Neuronal stem cell (in vitro differentiated cells): ENCODE measurements at regions not wholly inside any gene's neighbourhood (a gene's known extent, or its start where the extent isn't known, plus 50 kb on each side); places are given as distances from the start of the nearest gene placed in this dataset.

Source experiments
- DNase-seq: peaks from one replicate; pipeline ENCODE4 v3.0.0-alpha.2; 2013; ENCODE audit warnings: low spot score
- H2AFZ ChIP-seq: one replicate; pipeline ENCODE4 v1.6.1; 2013; ENCODE audit warnings: mild to moderate bottlenecking, low read length, inconsistent platforms
- H2AK5ac ChIP-seq: 2 replicates; pipeline ENCODE4 v1.6.1; 2013; ENCODE audit warnings: low read depth, mild to moderate bottlenecking, inconsistent platforms, low read length, moderate library complexity, mixed read lengths
- H2BK120ac ChIP-seq: 2 replicates; pipeline ENCODE4 v1.6.1; 2013; ENCODE audit warnings: low read depth, mild to moderate bottlenecking, inconsistent platforms, low read length, moderate library complexity, mixed read lengths
- H2BK12ac ChIP-seq: one replicate; pipeline ENCODE4 v1.6.1; 2013; ENCODE audit warnings: low read length, inconsistent platforms
- H2BK15ac ChIP-seq: 2 replicates; pipeline ENCODE4 v1.6.1; 2013; ENCODE audit warnings: mild to moderate bottlenecking, low read length, inconsistent platforms, mixed read lengths
- H2BK5ac ChIP-seq: one replicate; pipeline ENCODE4 v1.6.1; 2013; ENCODE audit warnings: inconsistent platforms, mild to moderate bottlenecking, low read length, moderate library complexity
- H3K14ac ChIP-seq: one replicate; pipeline ENCODE4 v1.6.1; 2013; ENCODE audit warnings: low read length, inconsistent platforms
- H3K18ac ChIP-seq: 2 replicates; pipeline ENCODE4 v1.6.1; 2013; ENCODE audit warnings: low read length, inconsistent platforms
- H3K23ac ChIP-seq: 2 replicates; pipeline ENCODE4 v1.6.1; 2013; ENCODE audit warnings: low read depth, mild to moderate bottlenecking, mixed read lengths, low read length, inconsistent platforms; ENCODE audit not compliant: poor library complexity
- H3K27ac ChIP-seq: replicated peaks from 3 replicates; pipeline ENCODE4 v1.5.1; 2013; ENCODE audit warnings: low read length, inconsistent platforms
- H3K27me3 ChIP-seq, 3 experiments: 2 replicates each; pipeline ENCODE4 v1.6.1; 2013; ENCODE audit warnings: low read length in 3 of 3, mild to moderate bottlenecking in 2 of 3, inconsistent platforms in 1 of 3, low read depth in 1 of 3, mixed read lengths in 1 of 3, moderate library complexity in 1 of 3; ENCODE audit not compliant: control insufficient read depth in 3 of 3, insufficient read depth in 3 of 3
- H3K36me3 ChIP-seq, 2 donors: replicated peaks in 1 of 2; 2 replicates each; pipeline ENCODE4 v1.6.1; 2013; ENCODE audit warnings: low read length in 2 of 2; ENCODE audit not compliant: control insufficient read depth in 2 of 2, insufficient read depth in 2 of 2
- H3K4ac ChIP-seq: 2 replicates; pipeline ENCODE4 v1.6.1; 2013; ENCODE audit warnings: inconsistent platforms, mild to moderate bottlenecking, low read length, moderate library complexity
- H3K4me1 ChIP-seq, 2 donors: 1 replicate in 1 of 2; 2 replicates in 1 of 2; pipeline ENCODE4 v1.6.1; 2013; ENCODE audit warnings: low read length in 2 of 2, low read depth in 1 of 2; ENCODE audit not compliant: control insufficient read depth in 2 of 2, insufficient read depth in 1 of 2
- H3K4me2 ChIP-seq: one replicate; pipeline ENCODE4 v1.6.1; 2013; ENCODE audit warnings: mild to moderate bottlenecking, low read length, inconsistent platforms; ENCODE audit not compliant: insufficient read depth, poor library complexity, severe bottlenecking
- H3K4me3 ChIP-seq, 2 donors: 2 replicates each; pipeline ENCODE4 v1.5.1; 2013; ENCODE audit warnings: low read length in 2 of 2, mild to moderate bottlenecking in 2 of 2, inconsistent platforms in 1 of 2, moderate library complexity in 1 of 2
- H3K79me1 ChIP-seq: one replicate; pipeline ENCODE4 v1.6.1; 2013; ENCODE audit warnings: low read depth, mild to moderate bottlenecking, inconsistent platforms, low read length, moderate library complexity
- H3K9ac ChIP-seq: one replicate; pipeline ENCODE4 v1.6.1; 2013; ENCODE audit warnings: mild to moderate bottlenecking, low read depth, low read length, inconsistent platforms; ENCODE audit not compliant: poor library complexity
- H3K9me3 ChIP-seq, 2 donors: replicated peaks in 1 of 2; 2 replicates each; pipeline versions ENCODE3 to v1.6.1; 2013; ENCODE audit warnings: low read length in 2 of 2, mild to moderate bottlenecking in 2 of 2, inconsistent platforms in 1 of 2, low read depth in 1 of 2, mixed read lengths in 1 of 2, moderate library complexity in 1 of 2; ENCODE audit not compliant: control insufficient read depth in 2 of 2, insufficient read depth in 1 of 2
- H4K8ac ChIP-seq: one replicate; pipeline ENCODE4 v1.6.1; 2013; ENCODE audit warnings: low read depth, mild to moderate bottlenecking, inconsistent platforms, low read length, moderate library complexity
- H4K91ac ChIP-seq: one replicate; pipeline ENCODE4 v1.6.1; 2013; ENCODE audit warnings: low read length, low read depth, mild to moderate bottlenecking, inconsistent platforms; ENCODE audit not compliant: poor library complexity
- WGBS, 2 donors: extraction: QIAGEN DNeasy Blood & Tissue Kit; methylation state at CpG; one replicate each; pipeline ENCODE4 v1.1.7; 2013; ENCODE audit warnings: missing lambda C conversion rate in 2 of 2, mixed read lengths in 1 of 2; ENCODE audit not compliant: insufficient read length in 2 of 2, insufficient replicate concordance in 1 of 2; ENCODE audit errors: extremely low coverage in 2 of 2; 5-methylcytosine and 5-hydroxymethylcytosine counted together

DNA sequence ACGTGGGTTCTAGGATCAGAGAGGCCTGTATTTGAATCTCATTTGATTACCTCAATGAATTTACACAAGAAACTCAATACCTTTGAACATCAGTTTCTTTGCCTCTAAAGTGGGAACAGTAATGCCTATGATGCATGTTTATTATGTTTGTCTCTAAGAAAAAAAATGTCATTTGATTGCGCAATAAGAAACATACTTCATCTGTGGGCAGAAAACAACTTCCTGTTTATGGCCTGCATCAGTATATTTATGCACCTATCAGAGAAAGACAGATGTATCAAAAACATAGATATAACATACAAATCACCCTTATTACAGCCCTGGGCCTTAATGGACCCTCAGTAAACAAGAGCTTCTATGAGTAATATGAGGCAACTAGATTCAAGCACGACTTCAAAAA, 516.4 kb upstream of the ARID1B start:
- no peaks in the 10 kb centered on the region for H3K4me1 ChIP-seq
- H3K4ac ChIP-seq, result no peak overlapping the region
- H3K9ac ChIP-seq, result no peak overlapping the region
- no peak overlapping the region for H3K4me3 ChIP-seq
- H4K8ac ChIP-seq, result no peak overlapping the region
- H3K4me2 ChIP-seq, result no peak overlapping the region
- DNase-seq, result no peak
- no peak overlapping the region for H3K27ac ChIP-seq
- no peak overlapping the region for H3K14ac ChIP-seq
- no peak overlapping the region for H2BK15ac ChIP-seq
- H4K91ac ChIP-seq, result no peak overlapping the region
- no peaks in the 10 kb centered on the region for H3K27me3 ChIP-seq
- H2AFZ ChIP-seq, result no peak overlapping the region
- no peak overlapping the region for H2BK12ac ChIP-seq
- H3K36me3 ChIP-seq, result no peaks in the 10 kb centered on the region
- no peak overlapping the region for H2AK5ac ChIP-seq
- H3K18ac ChIP-seq, result no peak overlapping the region
- no peak overlapping the region for H3K23ac ChIP-seq
- H3K9me3 ChIP-seq, result no peaks in the 10 kb centered on the region
- H2BK120ac ChIP-seq, result no peak overlapping the region
- WGBS, 2 donors, result no CpG with 5 or more reads among the region's 3 CpGs
- H2BK5ac ChIP-seq, result no peak overlapping the region
- no peaks in the 10 kb centered on the region for H3K79me1 ChIP-seq

DNA sequence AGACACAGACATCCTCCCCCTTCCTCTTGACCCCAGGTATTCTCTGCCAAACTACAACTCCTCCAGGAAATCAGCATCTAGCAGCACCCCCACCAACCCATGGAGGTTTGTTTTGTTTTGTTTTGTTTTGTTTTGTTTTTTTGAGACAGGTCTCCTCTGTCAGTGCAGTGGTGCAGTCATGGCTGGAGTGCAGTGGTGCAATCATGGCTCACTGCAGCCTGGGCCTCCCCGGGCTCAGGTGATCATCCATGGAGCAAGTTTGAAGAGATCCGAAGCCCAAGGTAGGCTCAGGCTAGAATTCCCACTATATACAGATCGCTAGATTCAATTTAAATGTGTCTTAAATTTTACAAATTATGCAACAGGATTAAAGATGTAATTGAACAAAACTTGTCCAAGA, 518.2 kb upstream of the ARID1B start:
- Histone ChIP-seq H3K9me3 (no peaks in the 10 kb centered on the region), H2AFZ (no peak overlapping the region), H3K23ac (no peak overlapping the region), H3K79me1 (no peaks in the 10 kb centered on the region), H4K8ac (no peak overlapping the region), H3K27ac (no peak overlapping the region), H3K36me3 (no peaks in the 10 kb centered on the region), H3K9ac (no peak overlapping the region), H2BK12ac (no peak overlapping the region), H2BK5ac (no peak overlapping the region), H2AK5ac (no peak overlapping the region), H3K14ac (no peak overlapping the region), H3K4me3 (no peak overlapping the region), H3K27me3 (no peaks in the 10 kb centered on the region), H3K4me2 (no peak overlapping the region), H4K91ac (no peak overlapping the region), H3K18ac (no peak overlapping the region), H2BK15ac (no peak overlapping the region), H3K4ac (no peak overlapping the region), H3K4me1 (peaks cover 0 to 1% of the 10 kb centered on the region in 2 donors), H2BK120ac (no peak overlapping the region)
- DNase-seq, result no peak
- WGBS, 2 donors, result no CpG with 5 or more reads among the region's 3 CpGs

DNA sequence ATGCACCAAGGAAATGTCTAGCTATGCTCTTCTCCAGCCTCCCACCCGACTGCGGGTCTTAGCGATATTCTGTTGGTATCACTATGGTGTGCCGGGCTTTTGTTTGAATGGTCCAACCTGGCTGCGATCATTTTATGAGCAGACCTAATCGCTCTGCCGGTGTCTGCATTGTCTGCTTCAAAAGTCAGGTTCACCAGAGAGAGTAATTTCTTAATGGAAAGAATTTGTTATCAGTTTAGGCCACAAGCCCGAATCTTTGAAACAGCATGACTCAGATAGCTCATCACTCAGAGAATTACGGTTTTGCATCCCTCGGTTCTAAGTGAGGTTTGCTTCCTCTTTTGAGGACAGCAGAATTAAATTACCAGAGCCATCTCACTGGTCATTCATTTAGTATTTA, 521.0 kb upstream of the ARID1B start:
- no peak for DNase-seq
- WGBS, 2 donors, result no CpG with 5 or more reads among the region's 10 CpGs

DNA sequence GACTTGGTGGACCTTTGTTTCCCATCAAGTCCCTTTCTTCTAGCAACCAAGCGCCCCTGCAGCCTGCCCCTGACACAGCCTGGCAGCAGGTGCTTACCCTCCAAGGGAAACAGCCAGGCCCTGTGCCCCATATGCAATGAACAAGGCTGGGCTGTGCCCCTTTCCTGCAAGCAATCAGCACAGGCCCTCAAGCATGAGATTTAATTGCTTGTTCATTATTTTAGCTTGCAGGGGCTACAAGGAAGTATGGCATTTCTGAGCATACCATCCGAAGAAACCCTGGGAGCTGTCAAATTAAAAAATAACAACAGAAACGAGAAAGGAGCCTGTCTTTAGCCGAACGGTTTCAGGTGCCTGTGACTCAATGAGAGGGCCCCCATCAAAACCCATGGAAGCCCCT, 522.9 kb upstream of the ARID1B start:
- DNase-seq, result no peak
- H3K18ac ChIP-seq, result peak overlapping the region; percentile 59
- H3K27me3 ChIP-seq, result no peaks in the 10 kb centered on the region
- H3K4me2 ChIP-seq, result no peak overlapping the region
- no peak overlapping the region for H2BK15ac ChIP-seq
- H3K36me3 ChIP-seq, result no peaks in the 10 kb centered on the region
- H3K23ac ChIP-seq, result no peak overlapping the region
- no peak overlapping the region for H4K91ac ChIP-seq
- no peak overlapping the region for H2AFZ ChIP-seq
- no peak overlapping the region for H4K8ac ChIP-seq
- H3K27ac ChIP-seq, result no peak overlapping the region
- no peak overlapping the region for H2BK12ac ChIP-seq
- H2BK5ac ChIP-seq, result no peak overlapping the region
- no peak overlapping the region for H2AK5ac ChIP-seq
- no peak overlapping the region for H3K9ac ChIP-seq
- no CpG with 5 or more reads among the region's 5 CpGs for WGBS, 2 donors
- H2BK120ac ChIP-seq, result no peak overlapping the region
- no peaks in the 10 kb centered on the region for H3K9me3 ChIP-seq
- H3K4ac ChIP-seq, result no peak overlapping the region
- peaks cover 0 to 4% of the 10 kb centered on the region in 2 donors for H3K4me1 ChIP-seq
- H3K14ac ChIP-seq, result no peak overlapping the region
- no peaks in the 10 kb centered on the region for H3K79me1 ChIP-seq
- H3K4me3 ChIP-seq, result no peak overlapping the region

More for the DNA sequence above, 521.0 kb upstream of the ARID1B start:
- Histone ChIP-seq H2BK120ac (no peak overlapping the region), H2BK5ac (no peak overlapping the region), H3K4me3 (no peak overlapping the region), H3K36me3 (no peaks in the 10 kb centered on the region), H3K4me1 (peaks cover 0 to 4% of the 10 kb centered on the region in 2 donors), H3K18ac (no peak overlapping the region), H3K9ac (no peak overlapping the region), H3K27ac (no peak overlapping the region), H3K79me1 (no peaks in the 10 kb centered on the region), H2BK12ac (no peak overlapping the region), H2AFZ (no peak overlapping the region), H2AK5ac (no peak overlapping the region), H3K27me3 (no peaks in the 10 kb centered on the region), H2BK15ac (no peak overlapping the region), H4K8ac (no peak overlapping the region), H3K23ac (no peak overlapping the region), H3K14ac (no peak overlapping the region), H3K4me2 (no peak overlapping the region), H4K91ac (no peak overlapping the region), H3K9me3 (no peaks in the 10 kb centered on the region), H3K4ac (no peak overlapping the region)
